HCT116 (cell line): ENCODE measurements at regions not wholly inside any gene's neighbourhood (a gene's known extent, or its start where the extent isn't known, plus 50 kb on each side); places are given as distances from the start of the nearest gene placed in this dataset.

Experiments
- CEBPB ChIP-seq: IDR thresholded peaks from 2 replicates; pipeline ENCODE4 v1.6.1; 2012; ENCODE audit warnings: low read depth
- EZH2 ChIP-seq: fragments of 200-600 bp; sonication (generic); IDR thresholded peaks from 2 replicates; pipeline ENCODE4 v1.6.1; 2017; ENCODE audit warnings: antibody characterized with exemption, mixed run types
- EZH2phosphoT487 ChIP-seq: fragments of 200-600 bp; IDR thresholded peaks from 2 replicates; pipeline ENCODE4 v1.6.1; 2018; ENCODE audit warnings: antibody characterized with exemption, borderline replicate concordance
- JUND ChIP-seq: IDR thresholded peaks from 2 replicates; pipeline ENCODE4 v1.6.1; 2012
- POLR2A ChIP-seq: IDR thresholded peaks from 2 replicates; pipeline ENCODE4 v1.7.0; 2011; ENCODE audit warnings: borderline replicate concordance; ENCODE audit not compliant: insufficient read depth, insufficient read length; ENCODE audit errors: extremely low read depth
- POLR2AphosphoS5 ChIP-seq: IDR thresholded peaks from 2 replicates; pipeline ENCODE4 v1.6.1; 2011; ENCODE audit warnings: mild to moderate bottlenecking, low read depth, low read length, moderate library complexity
- SRF ChIP-seq: IDR thresholded peaks from 2 replicates; pipeline ENCODE4 v1.6.1; 2012; ENCODE audit warnings: low read depth
- YY1 ChIP-seq: IDR thresholded peaks from 2 replicates; pipeline ENCODE4 v1.6.1; 2011; ENCODE audit warnings: low read length, low read depth, moderate library complexity, mild to moderate bottlenecking; ENCODE audit not compliant: insufficient replicate concordance; ENCODE audit errors: extremely low read depth
- ZNF274 ChIP-seq: fragments of 200-500 bp; sonication (Bioruptor generic); IDR thresholded peaks from 2 replicates; pipeline ENCODE4 v1.6.1; 2014; ENCODE audit warnings: mild to moderate bottlenecking, low read depth, low read length, inconsistent platforms
- TF ChIP-seq, protein P1 (sequence below), 3 experiments: fragments of 200-600 bp in 1 of 3; sonication (generic) in 1 of 3; IDR thresholded peaks in 2 of 3; conservative IDR thresholded peaks in 1 of 3; 2 replicates each; pipeline ENCODE4 v1.5.1; 2012 to 2017; ENCODE audit warnings: low read depth in 2 of 3, low read length in 2 of 3, antibody characterized with exemption in 1 of 3, borderline replicate concordance in 1 of 3, control low read depth in 1 of 3, mild to moderate bottlenecking in 1 of 3, mixed read lengths in 1 of 3, mixed run types in 1 of 3, moderate library complexity in 1 of 3; ENCODE audit not compliant: insufficient read depth in 1 of 3

DNA sequence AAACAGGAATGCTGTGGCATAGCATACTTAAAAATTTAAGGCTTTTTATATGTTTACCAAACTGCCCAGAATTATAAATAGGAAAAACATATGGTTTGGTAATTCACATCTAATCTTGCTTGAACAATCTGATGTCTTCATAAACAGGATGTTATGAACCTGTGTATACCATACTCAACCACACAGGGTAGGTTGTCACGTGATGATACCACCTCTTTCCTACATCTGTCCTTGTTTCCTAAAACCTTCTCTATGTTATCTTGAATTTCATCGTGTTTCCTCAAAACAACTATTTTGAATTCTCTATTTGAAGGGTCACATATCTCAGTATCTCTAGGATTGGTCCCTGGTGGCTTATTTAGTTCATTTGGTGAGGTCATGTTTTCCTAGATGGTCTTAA is 631.0 kb upstream of the PKN2 start:
- no peak for TF ChIP-seq CEBPB
- TF ChIP-seq, protein P1, sequence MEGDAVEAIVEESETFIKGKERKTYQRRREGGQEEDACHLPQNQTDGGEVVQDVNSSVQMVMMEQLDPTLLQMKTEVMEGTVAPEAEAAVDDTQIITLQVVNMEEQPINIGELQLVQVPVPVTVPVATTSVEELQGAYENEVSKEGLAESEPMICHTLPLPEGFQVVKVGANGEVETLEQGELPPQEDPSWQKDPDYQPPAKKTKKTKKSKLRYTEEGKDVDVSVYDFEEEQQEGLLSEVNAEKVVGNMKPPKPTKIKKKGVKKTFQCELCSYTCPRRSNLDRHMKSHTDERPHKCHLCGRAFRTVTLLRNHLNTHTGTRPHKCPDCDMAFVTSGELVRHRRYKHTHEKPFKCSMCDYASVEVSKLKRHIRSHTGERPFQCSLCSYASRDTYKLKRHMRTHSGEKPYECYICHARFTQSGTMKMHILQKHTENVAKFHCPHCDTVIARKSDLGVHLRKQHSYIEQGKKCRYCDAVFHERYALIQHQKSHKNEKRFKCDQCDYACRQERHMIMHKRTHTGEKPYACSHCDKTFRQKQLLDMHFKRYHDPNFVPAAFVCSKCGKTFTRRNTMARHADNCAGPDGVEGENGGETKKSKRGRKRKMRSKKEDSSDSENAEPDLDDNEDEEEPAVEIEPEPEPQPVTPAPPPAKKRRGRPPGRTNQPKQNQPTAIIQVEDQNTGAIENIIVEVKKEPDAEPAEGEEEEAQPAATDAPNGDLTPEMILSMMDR (IDR thresholded peaks at IDR 0.05 in 2 of 3, conservative IDR thresholded peaks at IDR 0.05 in 1 of 3; ENCODE audit: borderline replicate concordance in 1 of 3, insufficient read depth in 1 of 3, low read depth in 2 of 3, low read length in 2 of 3) = no peak
- no peak for TF ChIP-seq POLR2AphosphoS5
- no peak for TF ChIP-seq SRF
- no peak for TF ChIP-seq JUND
- TF ChIP-seq POLR2A = no peak
- TF ChIP-seq EZH2phosphoT487 = no peak
- TF ChIP-seq ZNF274 = no peak
- no peak for TF ChIP-seq YY1
- TF ChIP-seq EZH2 = no peak
